Tibial artery (tissue), 4 donors: ENCODE measurements at regions not wholly inside any gene's neighbourhood (a gene's known extent, or its start where the extent isn't known, plus 50 kb on each side); places are given as distances from the start of the nearest gene placed in this dataset.

Experiments used
- DNase-seq, 2 donors: peaks; one replicate each; pipeline ENCODE4 v3.0.0-alpha.2; 2019
- H3K27ac ChIP-seq, 2 donors: fragments of 200-600 bp; sonication (generic) in 1 of 2; 1 replicate in 1 of 2; 2 replicates in 1 of 2; pipeline ENCODE4 v1.5.1; 2018 to 2019; ENCODE audit warnings: mild to moderate bottlenecking in 1 of 2
- H3K27me3 ChIP-seq, 2 donors: fragments of 200-600 bp; sonication (generic) in 1 of 2; one replicate each; pipeline versions ENCODE4 v1.5.1 to v1.6.0; 2016 to 2019
- H3K36me3 ChIP-seq, 3 donors: fragments of 200-600 bp; sonication (generic) in 2 of 3; one replicate each; pipeline ENCODE4 v1.5.1; 2016 to 2019; ENCODE audit warnings: mild to moderate bottlenecking in 2 of 3
- H3K4me1 ChIP-seq, 4 donors: fragments of 200-600 bp; sonication (generic) in 2 of 4; 1 replicate in 3 of 4; 2 replicates in 1 of 4; pipeline ENCODE4 v1.5.1; 2016 to 2019
- H3K4me3 ChIP-seq, 2 donors: fragments of 200-600 bp; sonication (generic) in 1 of 2; 1 replicate in 1 of 2; 2 replicates in 1 of 2; pipeline ENCODE4 v1.5.1; 2018 to 2019; ENCODE audit warnings: mild to moderate bottlenecking in 2 of 2
- H3K9me3 ChIP-seq, 3 donors: fragments of 200-600 bp; sonication (generic) in 1 of 3; one replicate each; pipeline ENCODE4 v1.5.1; 2016 to 2019
- intact Hi-C: fragments of 100-400 bp; cut with DNase I; formaldehyde crosslinking; loops from one replicate; pipeline ENCODE4 v1.15.0; 2023; ENCODE audit warnings: low total_unique reads
- TF ChIP-seq, protein P1 (sequence below), 2 experiments: fragments of 200-600 bp in 1 of 2; fragments of 450-650 bp in 1 of 2; IDR thresholded peaks; one replicate each; pipeline ENCODE4 v1.5.1; 2017 to 2019; ENCODE audit warnings: antibody characterized with exemption in 2 of 2, mild to moderate bottlenecking in 1 of 2, moderate library complexity in 1 of 2

DNA sequence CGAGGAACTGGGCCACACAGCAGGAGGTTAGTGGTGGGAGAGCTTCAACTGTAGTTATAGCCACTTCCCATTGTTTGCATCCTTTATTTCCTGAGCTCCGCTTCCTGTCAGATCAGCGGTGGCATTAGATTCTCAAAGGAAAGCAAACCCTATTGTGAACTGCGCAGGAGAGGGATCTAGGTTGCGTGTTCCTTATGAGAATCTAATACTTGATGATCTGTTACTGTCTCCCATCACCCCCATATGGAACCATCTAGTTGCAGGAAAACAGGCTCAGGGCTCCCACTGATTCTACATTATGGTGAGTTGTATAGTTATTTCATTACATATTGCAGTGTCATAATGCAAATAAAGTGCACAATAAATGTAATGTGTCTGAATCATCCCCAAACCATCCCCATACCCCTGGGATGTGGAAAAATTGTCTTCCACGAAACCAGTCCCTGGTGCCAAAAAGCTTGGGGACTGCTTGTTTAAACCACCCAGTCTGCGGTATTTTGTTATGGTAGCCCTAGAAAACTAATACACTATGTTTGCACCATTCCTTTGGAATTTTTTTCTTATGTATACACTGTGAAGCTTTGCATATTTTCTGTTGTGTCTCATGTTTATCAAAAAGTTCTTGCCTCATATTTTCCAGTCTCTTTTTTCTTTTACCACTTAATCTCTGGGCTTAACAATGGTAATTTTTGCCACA is 136.6 kb upstream of the IVNS1ABP start:
- Histone ChIP-seq H3K27ac (no peak overlapping the region), H3K4me1 (no peaks in the 10 kb centered on the region), H3K9me3 (no peaks in the 10 kb centered on the region), H3K36me3 (no peaks in the 10 kb centered on the region), H3K27me3 (no peaks in the 10 kb centered on the region), H3K4me3 (no peak overlapping the region)
- intact Hi-C loops, result no loop called here
- TF ChIP-seq, protein P1, sequence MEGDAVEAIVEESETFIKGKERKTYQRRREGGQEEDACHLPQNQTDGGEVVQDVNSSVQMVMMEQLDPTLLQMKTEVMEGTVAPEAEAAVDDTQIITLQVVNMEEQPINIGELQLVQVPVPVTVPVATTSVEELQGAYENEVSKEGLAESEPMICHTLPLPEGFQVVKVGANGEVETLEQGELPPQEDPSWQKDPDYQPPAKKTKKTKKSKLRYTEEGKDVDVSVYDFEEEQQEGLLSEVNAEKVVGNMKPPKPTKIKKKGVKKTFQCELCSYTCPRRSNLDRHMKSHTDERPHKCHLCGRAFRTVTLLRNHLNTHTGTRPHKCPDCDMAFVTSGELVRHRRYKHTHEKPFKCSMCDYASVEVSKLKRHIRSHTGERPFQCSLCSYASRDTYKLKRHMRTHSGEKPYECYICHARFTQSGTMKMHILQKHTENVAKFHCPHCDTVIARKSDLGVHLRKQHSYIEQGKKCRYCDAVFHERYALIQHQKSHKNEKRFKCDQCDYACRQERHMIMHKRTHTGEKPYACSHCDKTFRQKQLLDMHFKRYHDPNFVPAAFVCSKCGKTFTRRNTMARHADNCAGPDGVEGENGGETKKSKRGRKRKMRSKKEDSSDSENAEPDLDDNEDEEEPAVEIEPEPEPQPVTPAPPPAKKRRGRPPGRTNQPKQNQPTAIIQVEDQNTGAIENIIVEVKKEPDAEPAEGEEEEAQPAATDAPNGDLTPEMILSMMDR (IDR thresholded peaks at IDR 0.05), result no peak
- DNase-seq, result no peak

DNA sequence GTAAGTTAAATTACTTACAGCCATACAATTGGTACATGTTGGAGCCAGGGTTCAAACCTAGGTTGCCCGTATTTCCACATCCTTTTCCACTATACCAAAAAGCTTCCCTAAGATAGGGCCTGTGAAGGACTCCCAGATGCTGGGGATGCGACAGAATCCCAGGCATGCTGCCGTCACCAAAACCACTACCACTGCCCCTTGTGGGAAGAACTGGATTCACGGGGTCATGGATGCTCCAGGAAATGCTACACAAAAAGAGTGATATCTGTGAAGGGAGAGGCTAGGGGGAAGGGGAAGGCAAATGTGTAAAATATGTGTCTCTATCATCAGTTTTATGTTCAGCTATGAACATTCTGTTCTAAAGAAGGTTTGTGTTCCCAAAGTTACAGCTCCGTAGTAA is 133.9 kb upstream of the IVNS1ABP start:
- Histone ChIP-seq H3K4me1 (no peaks in the 10 kb centered on the region), H3K9me3 (no peaks in the 10 kb centered on the region), H3K27ac (no peak overlapping the region), H3K27me3 (no peaks in the 10 kb centered on the region), H3K4me3 (no peak overlapping the region), H3K36me3 (no peaks in the 10 kb centered on the region)
- DNase-seq, result no peak
- intact Hi-C loops, result no loop called here
- TF ChIP-seq, protein P1 (IDR thresholded peaks at IDR 0.05), result no peak

DNA sequence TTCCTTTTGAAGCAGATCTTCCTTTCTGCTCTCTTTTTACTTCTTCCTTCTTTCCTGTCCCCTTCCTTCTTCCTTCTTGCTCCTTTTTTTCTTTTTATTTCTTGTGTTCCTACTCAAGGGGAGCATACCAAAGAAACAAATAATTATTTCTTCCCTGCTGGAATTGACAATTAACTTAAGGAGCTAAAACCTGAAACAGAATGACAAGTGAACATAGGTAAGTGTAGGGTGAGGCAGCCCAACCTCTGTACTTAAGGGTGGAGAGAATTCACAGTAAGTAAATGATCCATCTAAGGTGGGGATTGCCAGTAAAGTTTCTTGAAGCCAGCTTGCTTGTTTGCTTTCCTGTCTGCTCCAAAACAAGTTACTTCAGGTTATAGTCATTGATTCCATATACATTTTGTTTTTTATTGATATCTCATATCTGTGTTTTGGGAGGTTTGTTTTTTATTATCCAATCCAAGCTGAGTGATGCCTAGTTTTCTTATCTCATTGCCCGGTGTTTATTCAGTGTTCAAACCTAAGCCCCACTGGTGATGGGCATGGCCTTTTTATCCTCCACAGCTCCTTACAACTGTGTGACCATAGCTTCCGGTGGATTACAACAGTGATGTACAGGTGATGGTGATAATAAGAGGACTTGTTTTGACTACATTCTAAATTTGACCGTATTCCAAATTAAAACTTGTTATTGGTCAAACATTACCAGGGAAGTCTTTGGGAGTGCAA is 133.2 kb upstream of the IVNS1ABP start:
- intact Hi-C loops, result no loop called here
- no peak overlapping the region for H3K27ac ChIP-seq
- DNase-seq, result no peak
- no peaks in the 10 kb centered on the region for H3K36me3 ChIP-seq
- TF ChIP-seq, protein P1 (IDR thresholded peaks at IDR 0.05), result no peak
- H3K4me3 ChIP-seq, result no peak overlapping the region
- no peaks in the 10 kb centered on the region for H3K9me3 ChIP-seq
- H3K27me3 ChIP-seq, result no peaks in the 10 kb centered on the region
- H3K4me1 ChIP-seq, result no peaks in the 10 kb centered on the region

DNA sequence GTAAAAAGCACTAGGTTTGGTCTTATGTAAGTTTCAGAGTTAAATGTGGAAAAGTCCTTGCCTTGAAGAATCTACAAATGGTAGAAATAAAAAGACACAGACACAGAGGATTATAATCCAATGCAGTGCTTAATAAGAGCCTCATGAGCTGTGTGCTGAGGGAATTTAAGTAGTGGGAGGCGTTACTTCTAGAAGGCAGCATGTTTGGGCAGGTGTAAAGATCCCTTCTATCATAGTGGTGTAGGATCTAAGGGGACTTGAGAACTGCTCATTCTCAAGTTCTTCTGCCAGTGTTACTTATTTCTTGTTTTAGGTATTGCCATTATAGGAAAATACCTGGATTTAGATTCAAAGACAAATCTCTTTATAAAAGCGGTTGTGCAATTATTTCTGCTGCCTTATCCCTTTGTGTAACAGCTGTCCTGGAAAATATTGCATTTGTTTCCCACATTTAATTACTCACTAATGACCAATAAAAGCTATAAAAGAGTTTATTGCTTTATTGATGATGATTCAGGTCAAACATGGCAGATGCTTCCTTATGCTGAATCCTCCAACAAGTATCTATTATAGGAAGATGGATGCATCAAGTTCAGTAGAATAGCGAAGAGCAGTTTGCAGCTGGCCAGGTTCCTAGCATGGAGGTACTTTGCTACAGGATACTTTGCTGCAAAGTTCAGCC is 132.5 kb upstream of the IVNS1ABP start:
- no peak overlapping the region for H3K27ac ChIP-seq
- TF ChIP-seq, protein P1 (IDR thresholded peaks at IDR 0.05), result no peak
- no peaks in the 10 kb centered on the region for H3K9me3 ChIP-seq
- DNase-seq, result no peak
- H3K4me3 ChIP-seq, result no peak overlapping the region
- H3K36me3 ChIP-seq, result no peaks in the 10 kb centered on the region
- no peaks in the 10 kb centered on the region for H3K27me3 ChIP-seq
- no peaks in the 10 kb centered on the region for H3K4me1 ChIP-seq
- intact Hi-C loops, result no loop called here

DNA sequence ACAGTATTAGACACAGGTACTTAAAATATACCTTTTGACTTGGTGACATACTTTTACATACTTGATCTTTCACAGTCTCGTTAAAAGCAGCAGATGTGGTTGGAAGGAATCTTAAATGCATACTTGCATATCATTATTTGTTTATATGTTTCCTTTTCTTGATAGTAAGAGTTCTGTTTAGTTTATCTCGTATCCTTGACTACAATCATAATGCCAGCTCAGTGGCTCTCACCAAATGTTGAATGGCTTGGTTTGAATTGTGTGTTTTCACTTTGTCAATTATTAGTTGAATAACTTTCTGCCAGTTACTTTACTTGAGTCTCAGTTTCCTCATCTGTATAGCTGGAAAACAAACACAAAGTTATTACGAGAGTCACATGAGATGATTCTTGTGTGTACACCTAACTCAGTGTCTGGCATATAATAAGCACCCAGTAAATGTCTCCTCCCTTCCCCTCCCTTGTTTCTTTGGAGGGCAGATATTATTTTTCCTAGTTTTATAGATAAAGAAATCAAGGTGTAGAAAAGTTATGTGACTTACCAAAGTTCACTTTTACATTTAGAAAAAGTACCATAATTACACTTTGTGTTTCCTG is 131.6 kb upstream of the IVNS1ABP start:
- Histone ChIP-seq H3K36me3 (no peaks in the 10 kb centered on the region), H3K27me3 (no peaks in the 10 kb centered on the region), H3K9me3 (no peaks in the 10 kb centered on the region), H3K4me3 (no peak overlapping the region), H3K4me1 (no peaks in the 10 kb centered on the region), H3K27ac (no peak overlapping the region)
- no peak for DNase-seq
- TF ChIP-seq, protein P1 (IDR thresholded peaks at IDR 0.05), result no peak
- intact Hi-C loops, result no loop called here
